Prostate gland (tissue), 2 donors: ENCODE measurements at regions not wholly inside any gene's neighbourhood (a gene's known extent, or its start where the extent isn't known, plus 50 kb on each side); places are given as distances from the start of the nearest gene placed in this dataset.
A peak's percentile ranks its signal among the peaks of the same experiment; 100 is the strongest.

ENCODE experiments used
- DNase-seq: peaks from one replicate; pipeline ENCODE4 v3.0.0-alpha.2; 2019; ENCODE audit warnings: low spot score
- H3K27ac ChIP-seq, 2 donors: fragments of 200-600 bp; sonication (generic); 2 replicates each; pipeline ENCODE4 v1.5.1; 2017 to 2019
- H3K27me3 ChIP-seq: fragments of 200-600 bp; sonication (generic); replicated peaks from 2 replicates; pipeline ENCODE4 v1.5.1; 2019; ENCODE audit not compliant: insufficient read depth
- H3K36me3 ChIP-seq, 2 donors: fragments of 200-600 bp; sonication (generic); 1 replicate in 1 of 2; 2 replicates in 1 of 2; pipeline versions ENCODE4 v1.5.1 to v1.8.1; 2017 to 2019
- H3K4me1 ChIP-seq: fragments of 200-600 bp; sonication (generic); replicated peaks from 2 replicates; pipeline ENCODE4 v1.5.1; 2019
- H3K4me3 ChIP-seq, 2 donors: fragments of 200-600 bp; sonication (generic); 2 replicates each; pipeline ENCODE4 v1.5.1; 2017 to 2019
- H3K9me3 ChIP-seq: fragments of 200-600 bp; sonication (generic); 2 replicates; pipeline ENCODE4 v1.5.1; 2017
- CTCF ChIP-seq, 4 experiments: fragments of 200-600 bp in 2 of 4; fragments of 450-650 bp in 2 of 4; sonication (generic) in 2 of 4; IDR thresholded peaks; 1 replicate in 3 of 4; 2 replicates in 1 of 4; pipeline ENCODE4 v1.5.1; 2016 to 2019; ENCODE audit warnings: antibody characterized with exemption in 4 of 4, mild to moderate bottlenecking in 2 of 4, moderate library complexity in 2 of 4
- POLR2A ChIP-seq: fragments of 450-650 bp; IDR thresholded peaks from one replicate; pipeline ENCODE4 v1.6.1; 2016; ENCODE audit warnings: antibody characterized with exemption, mild to moderate bottlenecking
- POLR2AphosphoS5 ChIP-seq: sonication (generic); formaldehyde crosslinking; IDR thresholded peaks from one replicate; pipeline ENCODE4 v1.6.1; 2017; ENCODE audit warnings: antibody characterized with exemption
- WGBS: methylation state at CpG from one replicate; pipeline ENCODE4 v1.1.5; 2018; 5-methylcytosine and 5-hydroxymethylcytosine counted together
- intact Hi-C: fragments of 100-400 bp; cut with DNase I; formaldehyde crosslinking; loops from one replicate; pipeline ENCODE4 v1.14.2; 2022

GRCh38 chr18:40274618-40275196, 1680.3 kb upstream of the PIK3C3 start:
- no peaks in the 10 kb centered on the region for H3K9me3 ChIP-seq
- TF ChIP-seq POLR2A = no peak
- no peak for TF ChIP-seq CTCF (IDR thresholded peaks at IDR 0.05)
- no peak for TF ChIP-seq POLR2AphosphoS5
- no peaks in the 10 kb centered on the region for H3K27me3 ChIP-seq
- DNase-seq = no peak
- no peak overlapping the region for H3K4me3 ChIP-seq
- H3K4me1 ChIP-seq = no peaks in the 10 kb centered on the region
- no peak overlapping the region for H3K27ac ChIP-seq
- intact Hi-C loops = no loop called here
- H3K36me3 ChIP-seq = no peaks in the 10 kb centered on the region

- intact Hi-C loops = no loop called here
- no peak for DNase-seq
- 30% methylated on average over 4 of the region's 4 CpGs for WGBS
Measured at GRCh38 chr18:40272630-40273231, 1682.3 kb upstream of the PIK3C3 start.

GRCh38 chr18:40259115-40259835, 1695.8 kb upstream of the PIK3C3 start:
- Histone ChIP-seq H3K4me1 (no peaks in the 10 kb centered on the region), H3K4me3 (no peak overlapping the region), H3K36me3 (no peaks in the 10 kb centered on the region), H3K27me3 (no peaks in the 10 kb centered on the region), H3K27ac (no peak overlapping the region), H3K9me3 (no peaks in the 10 kb centered on the region)
- WGBS = 41% methylated on average over 6 of the region's 6 CpGs
- TF ChIP-seq POLR2AphosphoS5 (no peak), POLR2A (no peak), CTCF (IDR thresholded peaks at IDR 0.05) (no peak)
- DNase-seq = no peak
- intact Hi-C loops = no loop called here

More at GRCh38 chr18:40272630-40273231, 1682.3 kb upstream of the PIK3C3 start:
- no peaks in the 10 kb centered on the region for H3K4me1 ChIP-seq
- no peaks in the 10 kb centered on the region for H3K36me3 ChIP-seq
- peak overlapping the region in 1 of 2 donors; percentile 42 for H3K27ac ChIP-seq
- TF ChIP-seq POLR2AphosphoS5 (no peak), CTCF (IDR thresholded peaks at IDR 0.05) (no peak), POLR2A (no peak)
- no peaks in the 10 kb centered on the region for H3K27me3 ChIP-seq
- H3K9me3 ChIP-seq = no peaks in the 10 kb centered on the region
- H3K4me3 ChIP-seq = no peak overlapping the region

GRCh38 chr18:40258311-40258710, 1696.7 kb upstream of the PIK3C3 start:
- no peaks in the 10 kb centered on the region for H3K27me3 ChIP-seq
- H3K36me3 ChIP-seq = no peaks in the 10 kb centered on the region
- intact Hi-C loops = no loop called here
- no peak overlapping the region for H3K4me3 ChIP-seq
- no peaks in the 10 kb centered on the region for H3K9me3 ChIP-seq
- TF ChIP-seq POLR2AphosphoS5 (no peak), CTCF (IDR thresholded peaks at IDR 0.05) (no peak), POLR2A (no peak)
- no peak overlapping the region for H3K27ac ChIP-seq
- WGBS = 13% methylated on average over 2 of the region's 2 CpGs
- no peaks in the 10 kb centered on the region for H3K4me1 ChIP-seq
- DNase-seq = no peak
